ENCODE measurements at regions not wholly inside any gene's neighbourhood (a gene's known extent, or its start where the extent isn't known, plus 50 kb on each side); places are given as distances from the start of the nearest gene placed in this dataset.

GRCh38 chr2:149735237-149735958 lies 147.8 kb upstream of the MMADHC start:
- TF ChIP-seq CTCF (conservative IDR thresholded peaks at IDR 0.05 in 1 of 2, IDR thresholded peaks at IDR 0.05 in 1 of 2; ENCODE audit: low read depth in 1 of 2, low read length in 2 of 2) (no peak), EZH2 (IDR thresholded peaks at IDR 0.05; ENCODE audit: low read length, missing control alignments) (no peak)

Measured in fibroblast of lung (primary cell).